Activated CD8-positive, alpha-beta T cell treated with anti-CD3 and anti-CD28 coated beads for 36 hours (primary cell): ENCODE measurements at regions not wholly inside any gene's neighbourhood (a gene's known extent, or its start where the extent isn't known, plus 50 kb on each side); places are given as distances from the start of the nearest gene placed in this dataset.
"Not testable (repeated sequence)": the region's sequence is repeated elsewhere in the genome, so short reads cannot be mapped to it uniquely, and the experiment has no call there.

ENCODE experiments used
- ATAC-seq: fragments of 200-7000 bp; cut with Tn5 transposase; one replicate; pipeline ENCODE4 v1.10.0; 2021; ENCODE audit warnings: mild to moderate bottlenecking, moderate library complexity
- CTCF ChIA-PET: fragments of 350-600 bp; sonication (Branson Sonifier 250); formaldehyde crosslinking; loops from one replicate; lab custom pipeline; 2021; ENCODE audit warnings: antibody characterized with exemption; lab: Charles Lee
- POLR2A ChIA-PET: fragments of 350-600 bp; sonication (Branson Sonifier 250); formaldehyde crosslinking; loops from one replicate; lab custom pipeline; 2021; ENCODE audit warnings: antibody characterized with exemption; lab: Charles Lee
- DNase-seq: peaks from one replicate; pipeline ENCODE4 v3.0.0-alpha.2; 2020
- H3K27ac Mint-ChIP-seq: one replicate; pipeline ENCODE4 v1.8.0; 2021; ENCODE audit warnings: mild to moderate bottlenecking, mixed read lengths
- H3K27me3 Mint-ChIP-seq: one replicate; pipeline ENCODE4 v1.8.0; 2021; ENCODE audit warnings: mixed read lengths
- H3K36me3 Mint-ChIP-seq: one replicate; pipeline ENCODE4 v1.8.0; 2021; ENCODE audit warnings: low read depth, mixed read lengths
- H3K4me1 Mint-ChIP-seq: one replicate; pipeline ENCODE4 v1.8.0; 2021; ENCODE audit warnings: low read depth, mixed read lengths
- H3K4me3 Mint-ChIP-seq: one replicate; pipeline ENCODE4 v1.8.0; 2021; ENCODE audit warnings: mild to moderate bottlenecking, moderate library complexity, mixed read lengths
- H3K9me3 Mint-ChIP-seq: one replicate; pipeline ENCODE4 v1.8.0; 2021; ENCODE audit warnings: mixed read lengths
- intact Hi-C: fragments of 100-400 bp; cut with micrococcal nuclease; formaldehyde crosslinking; loops from one replicate; pipeline ENCODE4 v1.10.0; 2022
- TF ChIP-seq, protein P1 (sequence below): fragments of 200-600 bp; IDR thresholded peaks from one replicate; pipeline ENCODE4 v1.8.0; 2022; ENCODE audit warnings: antibody characterized with exemption, mild to moderate bottlenecking

DNA sequence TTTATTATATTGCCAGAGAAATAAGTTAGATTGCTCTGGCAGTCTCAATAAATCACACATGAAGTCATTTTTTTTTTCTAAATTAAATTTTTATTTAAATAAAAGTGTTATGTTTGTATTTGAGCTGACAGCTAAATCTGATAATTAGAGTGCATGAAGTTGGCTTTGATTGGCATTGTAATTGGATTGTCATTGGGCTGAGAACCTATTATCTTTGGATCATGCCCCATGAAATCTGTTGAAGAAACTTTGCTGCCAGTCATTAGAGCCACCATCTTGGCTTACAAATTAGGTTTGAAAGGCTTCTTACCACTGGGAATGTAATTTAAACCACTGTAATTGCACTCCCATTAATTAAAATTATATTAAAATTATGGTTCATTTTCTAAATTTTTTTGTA lies 507.9 kb upstream of the FANCL start:
- DNase-seq (no peak), ATAC-seq (no peak)
- TF ChIP-seq, protein P1, sequence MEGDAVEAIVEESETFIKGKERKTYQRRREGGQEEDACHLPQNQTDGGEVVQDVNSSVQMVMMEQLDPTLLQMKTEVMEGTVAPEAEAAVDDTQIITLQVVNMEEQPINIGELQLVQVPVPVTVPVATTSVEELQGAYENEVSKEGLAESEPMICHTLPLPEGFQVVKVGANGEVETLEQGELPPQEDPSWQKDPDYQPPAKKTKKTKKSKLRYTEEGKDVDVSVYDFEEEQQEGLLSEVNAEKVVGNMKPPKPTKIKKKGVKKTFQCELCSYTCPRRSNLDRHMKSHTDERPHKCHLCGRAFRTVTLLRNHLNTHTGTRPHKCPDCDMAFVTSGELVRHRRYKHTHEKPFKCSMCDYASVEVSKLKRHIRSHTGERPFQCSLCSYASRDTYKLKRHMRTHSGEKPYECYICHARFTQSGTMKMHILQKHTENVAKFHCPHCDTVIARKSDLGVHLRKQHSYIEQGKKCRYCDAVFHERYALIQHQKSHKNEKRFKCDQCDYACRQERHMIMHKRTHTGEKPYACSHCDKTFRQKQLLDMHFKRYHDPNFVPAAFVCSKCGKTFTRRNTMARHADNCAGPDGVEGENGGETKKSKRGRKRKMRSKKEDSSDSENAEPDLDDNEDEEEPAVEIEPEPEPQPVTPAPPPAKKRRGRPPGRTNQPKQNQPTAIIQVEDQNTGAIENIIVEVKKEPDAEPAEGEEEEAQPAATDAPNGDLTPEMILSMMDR: no peak
- ChIA-PET CTCF (no interaction called here), POLR2A (no interaction called here)
- H3K27me3 Mint-ChIP-seq: no peaks in the 10 kb centered on the region
- peaks cover 3% of the 10 kb centered on the region for H3K9me3 Mint-ChIP-seq
- intact Hi-C loops: no loop called here
- H3K4me3 Mint-ChIP-seq: no peak overlapping the region
- H3K4me1 Mint-ChIP-seq: no peaks in the 10 kb centered on the region
- H3K36me3 Mint-ChIP-seq: no peaks in the 10 kb centered on the region
- no peak overlapping the region for H3K27ac Mint-ChIP-seq

DNA sequence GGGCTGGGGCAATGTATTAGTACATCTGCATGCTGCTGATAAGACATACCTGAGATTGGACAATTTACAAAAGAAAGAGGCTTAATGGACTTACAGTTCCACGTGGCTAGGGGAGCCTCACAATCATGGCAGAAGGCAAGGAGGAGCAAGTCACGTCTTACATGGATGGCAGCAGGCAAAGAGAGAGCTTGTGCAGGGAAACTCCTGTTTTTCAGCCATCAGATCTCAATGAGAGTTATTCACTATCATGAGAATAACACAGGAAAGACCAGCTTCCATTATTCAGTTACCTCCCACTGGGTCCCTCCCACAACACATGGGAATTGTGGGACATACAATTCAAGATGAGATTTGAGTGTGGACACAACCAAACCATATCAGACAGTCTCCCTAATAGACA lies 504.2 kb upstream of the FANCL start:
- H3K9me3 Mint-ChIP-seq, POLR2A ChIA-PET, DNase-seq, H3K4me3 Mint-ChIP-seq, H3K27ac Mint-ChIP-seq, ATAC-seq, H3K36me3 Mint-ChIP-seq, H3K27me3 Mint-ChIP-seq, H3K4me1 Mint-ChIP-seq, intact Hi-C loops, CTCF ChIA-PET: not testable (repeated sequence)

DNA sequence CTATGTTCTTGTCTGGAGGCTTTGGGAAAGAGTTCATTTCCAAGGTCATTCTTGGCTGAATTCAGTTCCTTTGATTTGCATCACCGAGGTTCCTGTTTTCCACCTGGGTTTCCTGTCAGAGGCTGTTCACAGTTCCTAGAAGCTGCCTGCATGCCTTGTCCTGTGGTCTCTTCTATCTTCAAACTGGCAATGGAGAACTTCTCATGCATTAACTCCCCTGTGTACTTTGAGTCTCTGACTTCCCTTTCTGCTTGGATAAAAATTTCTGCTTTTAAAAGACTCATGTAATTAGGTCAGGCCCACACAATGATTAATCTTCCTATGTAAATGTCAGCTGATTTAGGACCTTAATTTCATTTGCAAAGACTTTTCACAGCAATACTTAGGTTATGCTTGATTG lies 499.3 kb upstream of the FANCL start:
- intact Hi-C loops: no loop called here
- Mint-ChIP-seq H3K27ac (no peak overlapping the region), H3K9me3 (peaks cover 3% of the 10 kb centered on the region), H3K4me3 (no peak overlapping the region), H3K36me3 (no peaks in the 10 kb centered on the region), H3K4me1 (no peaks in the 10 kb centered on the region), H3K27me3 (peaks cover 4% of the 10 kb centered on the region)
- DNase-seq (no peak), ATAC-seq (no peak)
- ChIA-PET CTCF (no interaction called here), POLR2A (no interaction called here)
- TF ChIP-seq, protein P1: no peak

DNA sequence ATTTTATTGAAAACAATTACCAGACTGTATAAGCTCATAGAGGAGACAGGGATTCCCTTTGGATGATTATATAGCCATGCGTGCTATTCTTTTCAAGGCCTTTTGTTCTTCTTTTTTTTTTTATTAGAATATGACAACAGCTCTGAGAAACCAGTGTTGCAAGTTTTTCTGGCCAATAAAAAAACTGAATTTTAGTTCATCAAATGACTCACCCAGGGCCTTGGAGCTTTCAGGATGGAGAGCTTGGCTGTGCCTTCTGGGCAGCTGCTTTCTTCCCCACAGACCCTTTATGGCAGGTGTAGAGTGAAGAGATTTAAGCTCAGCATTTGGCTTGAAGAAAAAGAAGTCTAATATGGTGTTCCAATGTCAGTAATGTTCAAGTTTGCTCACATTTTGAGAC lies 497.9 kb upstream of the FANCL start:
- intact Hi-C loops: no loop called here
- TF ChIP-seq, protein P1: no peak
- CTCF ChIA-PET: no interaction called here
- Mint-ChIP-seq H3K36me3 (no peaks in the 10 kb centered on the region), H3K4me3 (no peak overlapping the region), H3K9me3 (no peaks in the 10 kb centered on the region), H3K27ac (no peak overlapping the region), H3K4me1 (no peaks in the 10 kb centered on the region), H3K27me3 (peaks cover 4% of the 10 kb centered on the region)
- ATAC-seq (no peak), DNase-seq (no peak)
- POLR2A ChIA-PET: interaction anchor here (0.5 to 0.9 kb wide), 2 partner anchors 14 to 1613 kb away, joined by 3 read pairs; no protein-coding TSS in a partner anchor

DNA sequence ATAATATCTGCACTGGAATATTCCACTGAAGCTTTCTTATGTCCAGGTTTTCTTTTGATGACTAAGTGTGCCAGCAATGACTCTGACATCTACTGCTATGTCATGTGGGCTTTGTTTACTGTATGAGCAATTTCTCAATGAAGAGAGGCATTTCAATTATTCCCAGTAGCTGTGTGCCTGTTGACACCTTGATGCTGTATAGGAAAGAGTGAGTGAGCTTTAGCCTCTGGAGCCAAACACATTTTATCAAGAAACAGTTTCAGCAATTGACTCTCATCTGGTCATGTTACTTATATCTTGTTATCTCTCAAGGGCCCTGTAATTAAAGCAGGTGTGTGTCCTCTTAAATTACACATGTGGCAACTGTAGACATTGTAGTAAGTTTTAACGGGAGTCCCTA lies 493.2 kb upstream of the FANCL start:
- no peaks in the 10 kb centered on the region for H3K4me1 Mint-ChIP-seq
- ChIA-PET POLR2A (no interaction called here), CTCF (no interaction called here)
- no peak for ATAC-seq
- no peaks in the 10 kb centered on the region for H3K36me3 Mint-ChIP-seq
- H3K4me3 Mint-ChIP-seq: no peak overlapping the region
- H3K9me3 Mint-ChIP-seq: no peaks in the 10 kb centered on the region
- TF ChIP-seq, protein P1: no peak
- peaks cover 12% of the 10 kb centered on the region for H3K27me3 Mint-ChIP-seq
- H3K27ac Mint-ChIP-seq: no peak overlapping the region
- DNase-seq: no peak
- intact Hi-C loops: no loop called here

DNA sequence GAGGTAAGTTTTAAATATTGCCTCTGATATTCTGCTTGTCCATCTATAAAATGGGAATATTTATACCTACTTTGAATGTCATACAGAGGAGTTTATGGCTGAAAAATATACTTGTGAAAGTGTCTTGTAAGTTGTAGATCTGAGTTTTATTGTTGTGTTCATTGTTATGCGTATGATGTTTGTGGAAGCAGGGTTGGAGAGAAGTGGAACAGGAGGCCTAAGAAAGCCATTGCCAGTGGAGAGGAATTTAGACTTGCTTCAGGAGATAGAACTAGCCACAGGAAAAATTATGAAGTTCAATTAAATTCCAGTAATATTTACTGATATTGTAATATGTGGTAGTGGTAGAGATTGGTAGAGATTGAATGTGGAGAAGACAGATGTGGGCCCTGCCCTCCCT lies 491.9 kb upstream of the FANCL start:
- DNase-seq (no peak), ATAC-seq (no peak)
- no peaks in the 10 kb centered on the region for H3K36me3 Mint-ChIP-seq
- intact Hi-C loops: no loop called here
- CTCF ChIA-PET: no interaction called here
- no peaks in the 10 kb centered on the region for H3K9me3 Mint-ChIP-seq
- H3K27me3 Mint-ChIP-seq: peaks cover 10% of the 10 kb centered on the region
- POLR2A ChIA-PET: no interaction called here
- TF ChIP-seq, protein P1: no peak
- H3K4me1 Mint-ChIP-seq: no peaks in the 10 kb centered on the region
- H3K4me3 Mint-ChIP-seq: no peak overlapping the region
- H3K27ac Mint-ChIP-seq: no peak overlapping the region
